K562 (cell line): ENCODE measurements at regions not wholly inside any gene's neighbourhood (a gene's known extent, or its start where the extent isn't known, plus 50 kb on each side); places are given as distances from the start of the nearest gene placed in this dataset.

Experiments
- ATAC-seq: fragments of 200-7000 bp; cut with Tn5 transposase; 3 replicates; pipeline ENCODE4 v1.9.1; 2020; ENCODE audit warnings: moderate library complexity
- BruUV-seq: library from RNA; stranded (reverse); fragments of 400-500 nt; replicated peaks from 2 replicates; lab custom pipeline; 2021; lab: Mats Ljungman, UMichigan
- CTCF ChIA-PET: fragments of 300-600 bp; formaldehyde crosslinking; extraction: SDS; loops from one replicate; lab custom pipeline; 2021; ENCODE audit warnings: low intra/inter-chr PET ratio; lab: Yijun Ruan, JAX
- POLR2A ChIA-PET: fragments of 300-600, 350-650 bp; sonication (Branson Sonifier 250); formaldehyde crosslinking; extraction: SDS; loops from one replicate; lab custom pipeline; 2021; ENCODE audit warnings: antibody characterized with exemption, inconsistent platforms; lab: Yijun Ruan, JAX
- DNase-seq, 4 experiments: peaks; one replicate each; pipeline versions ENCODE4 v3.0.0 to v3.0.0-alpha.2; 2011 to 2018; ENCODE audit warnings: low spot score in 3 of 4, mixed read lengths in 3 of 4; ENCODE audit errors: extremely low read depth in 1 of 4
- FAIRE-seq: peaks from 2 replicates; lab custom pipeline; 2011; peaks lifted over from hg19 to GRCh38; lab: Jason Lieb, UNC
- H2AFZ ChIP-seq: 2 replicates; pipeline ENCODE4 v1.6.0; 2011; ENCODE audit warnings: low read depth, low read length, control low read depth, inconsistent platforms
- H3K27ac ChIP-seq: fragments of 200-600 bp; 3 replicates; pipeline ENCODE4 v1.8.0; 2011; ENCODE audit warnings: low read depth, mild to moderate bottlenecking, control low read depth, inconsistent platforms, low read length, moderate library complexity, mixed read lengths; ENCODE audit errors: extremely low read depth
- H3K27me3 ChIP-seq, 2 experiments: fragments of 300-600 bp in 1 of 2; 2 replicates in 1 of 2; 3 replicates in 1 of 2; pipeline versions ENCODE4 v1.6.0 to v1.8.0; 2011; ENCODE audit warnings: inconsistent platforms in 2 of 2, low read length in 2 of 2, mild to moderate bottlenecking in 1 of 2, mixed read lengths in 1 of 2, moderate library complexity in 1 of 2; ENCODE audit not compliant: control insufficient read depth in 2 of 2, insufficient read depth in 2 of 2
- H3K36me3 ChIP-seq: fragments of 300-600 bp; 3 replicates; pipeline ENCODE4 v1.8.0; 2011; ENCODE audit warnings: mild to moderate bottlenecking, low read length, inconsistent platforms; ENCODE audit not compliant: control insufficient read depth, insufficient read depth
- H3K4me1 ChIP-seq, 2 experiments: fragments of 200-600 bp in 1 of 2; replicated peaks in 1 of 2; 2 replicates in 1 of 2; 3 replicates in 1 of 2; pipeline versions ENCODE4 v1.5.1 to v1.8.0; 2011; ENCODE audit warnings: inconsistent platforms in 2 of 2, low read length in 2 of 2, mild to moderate bottlenecking in 1 of 2, mixed read lengths in 1 of 2, moderate library complexity in 1 of 2; ENCODE audit not compliant: control insufficient read depth in 2 of 2, insufficient read depth in 2 of 2
- H3K4me2 ChIP-seq: 2 replicates; pipeline ENCODE4 v1.6.1; 2011; ENCODE audit warnings: low read length, control low read depth, inconsistent platforms, mixed read lengths; ENCODE audit not compliant: insufficient read depth
- H3K4me3 ChIP-seq: fragments of 200-600 bp; sonication (generic), shearing (Covaris generic); 2 replicates; pipeline ENCODE4 v1.5.1; 2016; ENCODE audit warnings: control low read depth, inconsistent platforms
- H3K79me2 ChIP-seq: fragments of 200-600 bp; 3 replicates; pipeline ENCODE4 v1.8.0; 2011; ENCODE audit warnings: low read length, inconsistent platforms; ENCODE audit not compliant: control insufficient read depth, insufficient read depth
- H3K9ac ChIP-seq, 2 experiments: 2 replicates each; pipeline versions ENCODE4 v1.6.0 to v1.6.1; 2011; ENCODE audit warnings: low read depth in 2 of 2, low read length in 2 of 2, control low read depth in 1 of 2, inconsistent platforms in 1 of 2, mild to moderate bottlenecking in 1 of 2, mixed read lengths in 1 of 2; ENCODE audit not compliant: insufficient read depth in 1 of 2
- H3K9me1 ChIP-seq: one replicate; pipeline ENCODE4 v1.6.0; 2011; ENCODE audit warnings: inconsistent platforms, mild to moderate bottlenecking, low read length, moderate library complexity; ENCODE audit not compliant: control insufficient read depth, insufficient read depth
- H3K9me3 ChIP-seq: replicated peaks from 2 replicates; pipeline ENCODE4 v1.5.1; 2011; ENCODE audit warnings: low read depth, low read length, inconsistent platforms; ENCODE audit not compliant: control insufficient read depth, insufficient read depth
- H4K20me1 ChIP-seq: replicated peaks from 2 replicates; pipeline ENCODE4 v1.6.1; 2011; ENCODE audit warnings: low read length, inconsistent platforms, mixed read lengths; ENCODE audit not compliant: control insufficient read depth, insufficient read depth
- DPF2 ChIP-seq: fragments of 450-650 bp; IDR thresholded peaks from 2 replicates; pipeline ENCODE4 v1.6.1; 2016
- EWSR1 ChIP-seq: fragments of 450-650 bp; IDR thresholded peaks from 2 replicates; pipeline ENCODE4 v1.6.1; 2018; ENCODE audit warnings: borderline replicate concordance, mild to moderate bottlenecking, low read depth, moderate library complexity; ENCODE audit not compliant: partially characterized antibody
- GATA2 ChIP-seq: sonication (generic); formaldehyde crosslinking; IDR thresholded peaks from 2 replicates; pipeline ENCODE4 v1.4.0; 2020; ENCODE audit warnings: mild to moderate bottlenecking, missing genetic modification reagents
- JUN ChIP-seq, 2 experiments: sonication (generic) in 1 of 2; formaldehyde crosslinking in 1 of 2; IDR thresholded peaks; 2 replicates each; pipeline versions ENCODE4 v1.6.1 to v1.8.0; 2012 to 2022; ENCODE audit warnings: borderline replicate concordance in 2 of 2, mild to moderate bottlenecking in 2 of 2, improper control_type of control experiment in 1 of 2, low read depth in 1 of 2, low read length in 1 of 2, missing genetic modification reagents in 1 of 2
- KDM1A ChIP-seq, 2 experiments: fragments of 450-650 bp; IDR thresholded peaks; 2 replicates each; pipeline ENCODE4 v1.6.1; 2016; ENCODE audit warnings: mild to moderate bottlenecking in 2 of 2
- MBD2 ChIP-seq: sonication (generic); IDR thresholded peaks from 2 replicates; pipeline ENCODE4 v1.6.1; 2016; ENCODE audit warnings: low read depth, borderline replicate concordance
- MIER1 ChIP-seq: fragments of 450-650 bp; IDR thresholded peaks from 2 replicates; pipeline ENCODE4 v1.6.1; 2016; ENCODE audit warnings: antibody characterized with exemption, mild to moderate bottlenecking, low read depth
- NFE2 ChIP-seq: IDR thresholded peaks from 2 replicates; pipeline ENCODE4 v1.6.1; 2014; ENCODE audit warnings: antibody characterized with exemption, low read depth
- NFXL1 ChIP-seq: fragments of 450-650 bp; formaldehyde crosslinking; IDR thresholded peaks from 2 replicates; pipeline ENCODE4 v1.4.0; 2021; ENCODE audit warnings: mild to moderate bottlenecking
- SMARCA4 ChIP-seq: fragments of 450-650 bp; IDR thresholded peaks from 2 replicates; pipeline ENCODE4 v1.6.1; 2016
- TBP ChIP-seq: optimal IDR thresholded peaks from 2 replicates; pipeline ENCODE3; 2011; ENCODE audit warnings: low read depth, low read length, improper control_type of control experiment
- TCF3 ChIP-seq: sonication (generic); formaldehyde crosslinking; IDR thresholded peaks from 2 replicates; pipeline ENCODE4 v1.4.0; 2020; ENCODE audit warnings: mild to moderate bottlenecking, missing genetic modification reagents
- ZNF12 ChIP-seq: sonication (generic); formaldehyde crosslinking; IDR thresholded peaks from 2 replicates; pipeline ENCODE4 v1.4.0; 2020; ENCODE audit warnings: mild to moderate bottlenecking, missing genetic modification reagents
- ZNF121 ChIP-seq: sonication (generic); formaldehyde crosslinking; conservative IDR thresholded peaks from 2 replicates; pipeline ENCODE4 v1.8.0; 2022; ENCODE audit warnings: missing genetic modification reagents
- ZNF165 ChIP-seq: fragments of 250-450 bp; sonication (Bioruptor Pico); IDR thresholded peaks from 2 replicates; pipeline ENCODE4 v1.4.0; 2020; ENCODE audit warnings: borderline replicate concordance
- ZNF184 ChIP-seq: sonication (generic); formaldehyde crosslinking; IDR thresholded peaks from 2 replicates; pipeline ENCODE4 v1.5.0; 2020; ENCODE audit warnings: missing genetic modification reagents
- ZNF3 ChIP-seq: fragments of 250-450 bp; sonication (Bioruptor Pico); IDR thresholded peaks from 2 replicates; pipeline ENCODE4 v1.5.0; 2021; ENCODE audit warnings: mild to moderate bottlenecking, moderate library complexity
- ZNF316 ChIP-seq: fragments of 450-650 bp; IDR thresholded peaks from 2 replicates; pipeline ENCODE4 v1.6.1; 2016
- ZNF785 ChIP-seq: fragments of 250-450 bp; sonication (Bioruptor Pico); IDR thresholded peaks from 2 replicates; pipeline ENCODE4 v1.4.0; 2020; ENCODE audit warnings: mild to moderate bottlenecking
- WGBS: fragments of 100-300 bp; shearing (Covaris generic); methylation state at CpG from one replicate; pipeline ENCODE4 v1.1.6; 2016; ENCODE audit warnings: low coverage, mixed read lengths; ENCODE audit not compliant: insufficient coverage; ENCODE audit errors: missing lambda C conversion rate; 5-methylcytosine and 5-hydroxymethylcytosine counted together
- in situ Hi-C: fragments of 300-500 bp; cut with MboI; formaldehyde crosslinking; loops from 4 replicates; pipeline ENCODE4 v1.15.0; 2018; ENCODE audit warnings: inconsistent platforms, mixed read lengths
- intact Hi-C: fragments of 100-400 bp; cut with micrococcal nuclease; formaldehyde crosslinking; loops from 2 replicates; pipeline ENCODE4 v1.14.2; 2022
- TF ChIP-seq, protein P1 (sequence below): conservative IDR thresholded peaks from 2 replicates; pipeline ENCODE4 v1.6.1; 2011; ENCODE audit warnings: low read depth, mild to moderate bottlenecking, low read length; ENCODE audit not compliant: control insufficient read depth

DNA sequence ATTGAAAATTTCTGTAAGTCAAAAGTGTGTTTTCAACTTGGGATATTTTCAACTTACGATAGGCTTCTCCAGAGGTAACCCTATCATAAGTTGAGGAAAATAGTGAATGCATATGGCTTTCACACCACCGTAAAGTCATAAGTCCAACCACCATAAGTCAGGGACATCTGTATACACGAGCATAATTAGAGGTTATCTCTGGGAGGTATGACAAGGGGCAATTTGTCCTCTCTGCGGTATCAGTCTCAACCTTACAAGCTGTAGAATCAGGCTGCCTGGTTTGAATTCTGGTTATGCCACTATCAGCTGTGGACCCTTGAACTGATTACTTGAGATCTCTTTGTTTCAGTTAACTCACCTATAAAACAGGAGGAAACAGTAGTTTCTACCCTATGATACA, 202.9 kb upstream of the JARID2 start (continued):
- TF ChIP-seq KDM1A (IDR thresholded peaks at IDR 0.05) (peak in 1 of 2 experiments; percentile 48; a peak in 1 of 4 replicates), TCF3 (CRISPR knock-in tag) (no peak; the same call in 1 of the 2 replicates), ZNF316 (no peak), EWSR1 (no peak), SMARCA4 (no peak), ZNF12 (peak; percentile 76; the same call in 1 of the 2 replicates), ZNF184 (CRISPR knock-in tag) (no peak), NFE2 (peak; percentile 25; the same call in 1 of the 2 replicates), MIER1 (no peak), TBP (peak; percentile 15), ZNF121 (CRISPR knock-in tag) (no peak), DPF2 (0 out of 2 replicates have a peak, but pooled peaks have one; percentile 14)

GRCh38 chr6:15044146-15044882, 201.6 kb upstream of the JARID2 start:
- FAIRE-seq (no peak), ATAC-seq (peak; percentile 20), DNase-seq (no peak)
- POLR2A ChIA-PET: interaction anchor here (1.0 to 1.7 kb wide), 2 partner anchors 8 to 199 kb away, joined by 3 to 6 read pairs; no protein-coding TSS in a partner anchor
- H3K27ac ChIP-seq: no peak overlapping the region
- WGBS: 67% methylated on average over 4 of the region's 4 CpGs
- H4K20me1 ChIP-seq: no peaks in the 10 kb centered on the region
- CTCF ChIA-PET: no interaction called here
- peaks cover 3 to 11% of the 10 kb centered on the region in 2 experiments; a peak in 4 of 5 replicates for H3K4me1 ChIP-seq
- in situ Hi-C loops: no loop called here
- H3K4me3 ChIP-seq: no peak overlapping the region
- H3K9me1 ChIP-seq: no peaks in the 10 kb centered on the region
- no peaks in the 10 kb centered on the region for H3K27me3 ChIP-seq
- H3K4me2 ChIP-seq: no peak overlapping the region
- BruUV-seq: no TSS peak
- TF ChIP-seq, protein P1, sequence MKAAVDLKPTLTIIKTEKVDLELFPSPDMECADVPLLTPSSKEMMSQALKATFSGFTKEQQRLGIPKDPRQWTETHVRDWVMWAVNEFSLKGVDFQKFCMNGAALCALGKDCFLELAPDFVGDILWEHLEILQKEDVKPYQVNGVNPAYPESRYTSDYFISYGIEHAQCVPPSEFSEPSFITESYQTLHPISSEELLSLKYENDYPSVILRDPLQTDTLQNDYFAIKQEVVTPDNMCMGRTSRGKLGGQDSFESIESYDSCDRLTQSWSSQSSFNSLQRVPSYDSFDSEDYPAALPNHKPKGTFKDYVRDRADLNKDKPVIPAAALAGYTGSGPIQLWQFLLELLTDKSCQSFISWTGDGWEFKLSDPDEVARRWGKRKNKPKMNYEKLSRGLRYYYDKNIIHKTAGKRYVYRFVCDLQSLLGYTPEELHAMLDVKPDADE: no peak
- no peak for TF ChIP-seq MBD2
- TF ChIP-seq GATA2 (CRISPR knock-in tag): no peak
- TF ChIP-seq NFXL1 (CRISPR knock-in tag): no peak
- peak; percentile 26; the same call in 1 of the 2 replicates for TF ChIP-seq ZNF3 (CRISPR knock-in tag)
- no peak for TF ChIP-seq ZNF785
- TF ChIP-seq ZNF165 (CRISPR knock-in tag): peak; percentile 17; the same call in 1 of the 2 replicates
- TF ChIP-seq JUN (IDR thresholded peaks at IDR 0.05; ENCODE audit: borderline replicate concordance, low read depth, low read length): no peak
- TF ChIP-seq JUN (CRISPR knock-in tag; IDR thresholded peaks at IDR 0.05; ENCODE audit: borderline replicate concordance): no peak
- H3K36me3 ChIP-seq: no peaks in the 10 kb centered on the region
- H3K9me3 ChIP-seq: no peaks in the 10 kb centered on the region
- intact Hi-C loops: no loop called here
- H3K9ac ChIP-seq: no peak overlapping the region
- H2AFZ ChIP-seq: no peak overlapping the region
- H3K79me2 ChIP-seq: no peaks in the 10 kb centered on the region
